Tibial nerve (tissue), 4 donors: ENCODE measurements at regions not wholly inside any gene's neighbourhood (a gene's known extent, or its start where the extent isn't known, plus 50 kb on each side); places are given as distances from the start of the nearest gene placed in this dataset.

Experiments
- EP300 ChIP-seq, 2 donors: sonication (generic); formaldehyde crosslinking; IDR thresholded peaks; one replicate each; pipeline ENCODE4 v1.6.1; 2017; ENCODE audit warnings: antibody characterized with exemption in 2 of 2, mild to moderate bottlenecking in 1 of 2
- POLR2A ChIP-seq, 2 donors: fragments of 450-650 bp; IDR thresholded peaks; one replicate each; pipeline ENCODE4 v1.6.1; 2017; ENCODE audit warnings: antibody characterized with exemption in 2 of 2, mild to moderate bottlenecking in 2 of 2, moderate library complexity in 2 of 2
- TF ChIP-seq, protein P1 (sequence below), 5 experiments: fragments of 200-600 bp in 3 of 5; fragments of 450-650 bp in 2 of 5; sonication (generic) in 3 of 5; IDR thresholded peaks; one replicate each; pipeline ENCODE4 v1.5.1; 2016 to 2019; ENCODE audit warnings: antibody characterized with exemption in 5 of 5, mild to moderate bottlenecking in 3 of 5, moderate library complexity in 2 of 5

DNA sequence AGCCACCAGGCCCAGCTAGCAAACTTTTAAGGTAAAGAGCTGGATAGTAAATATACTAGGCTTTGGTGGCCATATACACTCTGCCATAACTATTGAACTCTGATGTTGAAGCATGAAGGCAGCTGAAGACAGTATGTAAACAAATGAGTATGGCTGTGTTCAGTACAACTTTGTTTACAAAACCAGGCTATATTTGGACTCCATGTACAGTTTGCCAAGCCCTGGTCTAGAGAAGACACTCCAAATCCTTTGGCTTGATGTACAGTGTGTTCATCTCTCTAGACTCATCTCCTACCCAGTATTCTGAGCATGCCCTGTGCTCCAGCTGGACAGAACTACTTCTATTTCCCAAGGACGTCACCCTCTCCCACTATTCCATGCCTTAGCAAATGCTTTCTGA, 54.3 kb upstream of the MEGF10 start:
- TF ChIP-seq, protein P1, sequence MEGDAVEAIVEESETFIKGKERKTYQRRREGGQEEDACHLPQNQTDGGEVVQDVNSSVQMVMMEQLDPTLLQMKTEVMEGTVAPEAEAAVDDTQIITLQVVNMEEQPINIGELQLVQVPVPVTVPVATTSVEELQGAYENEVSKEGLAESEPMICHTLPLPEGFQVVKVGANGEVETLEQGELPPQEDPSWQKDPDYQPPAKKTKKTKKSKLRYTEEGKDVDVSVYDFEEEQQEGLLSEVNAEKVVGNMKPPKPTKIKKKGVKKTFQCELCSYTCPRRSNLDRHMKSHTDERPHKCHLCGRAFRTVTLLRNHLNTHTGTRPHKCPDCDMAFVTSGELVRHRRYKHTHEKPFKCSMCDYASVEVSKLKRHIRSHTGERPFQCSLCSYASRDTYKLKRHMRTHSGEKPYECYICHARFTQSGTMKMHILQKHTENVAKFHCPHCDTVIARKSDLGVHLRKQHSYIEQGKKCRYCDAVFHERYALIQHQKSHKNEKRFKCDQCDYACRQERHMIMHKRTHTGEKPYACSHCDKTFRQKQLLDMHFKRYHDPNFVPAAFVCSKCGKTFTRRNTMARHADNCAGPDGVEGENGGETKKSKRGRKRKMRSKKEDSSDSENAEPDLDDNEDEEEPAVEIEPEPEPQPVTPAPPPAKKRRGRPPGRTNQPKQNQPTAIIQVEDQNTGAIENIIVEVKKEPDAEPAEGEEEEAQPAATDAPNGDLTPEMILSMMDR (IDR thresholded peaks at IDR 0.05), result no peak
- TF ChIP-seq EP300 (IDR thresholded peaks at IDR 0.05), result no peak
- no peak for TF ChIP-seq POLR2A (IDR thresholded peaks at IDR 0.05)
